Muscle of arm (tissue), 1 donor: ENCODE measurements at regions not wholly inside any gene's neighbourhood (a gene's known extent, or its start where the extent isn't known, plus 50 kb on each side); places are given as distances from the start of the nearest gene placed in this dataset.

Experiments used
- DNase-seq: peaks from one replicate; pipeline ENCODE4 v3.0.0-alpha.2; 2013

DNA sequence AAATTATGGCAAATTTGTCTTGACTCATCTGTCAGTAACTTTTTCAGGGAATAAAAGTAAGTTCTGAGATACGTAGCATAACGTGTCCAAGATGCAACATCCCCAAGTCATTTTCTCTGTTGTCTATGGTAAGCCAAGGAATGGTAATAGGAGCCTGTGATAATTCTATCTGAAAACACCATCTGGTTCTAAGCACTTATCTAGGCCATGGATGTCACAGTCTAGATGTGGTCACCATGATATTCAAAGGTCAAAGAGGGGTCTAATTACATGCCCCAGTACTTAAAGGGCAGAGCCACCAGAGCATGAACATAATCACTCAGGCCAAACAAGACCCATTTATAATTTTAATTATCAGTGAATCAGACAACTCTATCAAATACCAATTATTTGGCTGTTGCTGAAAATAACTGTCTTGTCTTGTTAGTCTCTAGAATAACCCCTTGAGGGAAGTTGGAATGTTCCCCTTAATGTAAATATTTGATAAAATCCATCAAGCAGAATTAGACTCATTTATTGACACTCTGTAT, 225.1 kb upstream of the MPPED2 start:
- DNase-seq: no peak

DNA sequence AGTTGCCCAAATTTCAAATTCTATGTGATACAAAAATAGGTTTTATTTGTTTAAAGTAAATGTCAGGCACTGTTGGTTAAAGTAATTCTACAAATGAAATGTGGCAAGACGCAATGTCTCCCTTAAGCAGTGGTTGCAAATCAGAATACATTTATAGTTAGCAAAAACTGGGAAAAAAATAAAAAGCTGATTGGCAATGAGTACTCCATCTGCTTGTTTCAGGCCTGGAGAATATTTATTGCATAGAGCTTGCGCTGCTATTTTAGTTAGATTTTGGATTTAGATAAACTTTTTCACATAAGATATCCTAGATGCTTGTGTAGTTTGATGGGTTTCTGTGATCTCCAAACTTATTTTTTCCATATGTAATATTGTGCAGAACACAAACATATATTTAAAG, 224.0 kb upstream of the MPPED2 start:
- no peak for DNase-seq

DNA sequence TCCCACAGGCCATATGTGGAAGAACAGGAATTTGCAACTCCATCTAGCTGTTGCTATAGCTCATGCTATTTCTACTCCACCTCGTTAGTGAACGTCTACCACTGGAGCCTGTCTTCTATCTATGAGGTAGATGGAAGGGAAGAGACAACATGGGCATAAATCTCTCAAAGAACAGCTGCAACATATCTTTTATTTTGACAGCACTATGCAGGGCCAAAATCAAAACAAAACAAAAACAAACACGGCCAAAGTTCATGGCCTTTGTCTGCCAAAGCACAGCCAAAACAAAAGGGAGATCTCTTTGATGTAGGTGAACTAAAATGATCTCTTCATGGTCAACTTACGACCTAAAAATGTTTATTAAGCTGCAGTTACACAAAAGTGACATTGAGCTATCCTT, 215.2 kb upstream of the MPPED2 start:
- no peak for DNase-seq

DNA sequence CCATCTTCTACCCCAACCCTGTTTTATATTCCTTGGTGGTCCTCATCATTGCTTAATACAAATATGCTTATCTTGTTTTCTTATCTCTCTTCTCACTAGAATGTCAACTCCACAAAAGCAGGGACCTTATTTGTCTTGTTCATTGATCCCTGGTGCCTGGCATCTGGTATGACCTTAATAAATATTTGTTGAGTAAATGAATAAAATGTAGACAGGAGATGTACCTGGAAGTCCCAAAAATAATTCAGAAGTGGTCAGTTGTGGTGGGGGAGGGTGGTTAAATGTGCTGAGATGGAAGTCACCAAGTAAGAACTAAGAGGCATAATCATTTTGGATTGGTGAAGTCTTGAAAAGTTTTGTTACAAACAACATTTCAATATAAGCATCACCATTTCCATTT, 214.8 kb upstream of the MPPED2 start:
- DNase-seq: no peak

DNA sequence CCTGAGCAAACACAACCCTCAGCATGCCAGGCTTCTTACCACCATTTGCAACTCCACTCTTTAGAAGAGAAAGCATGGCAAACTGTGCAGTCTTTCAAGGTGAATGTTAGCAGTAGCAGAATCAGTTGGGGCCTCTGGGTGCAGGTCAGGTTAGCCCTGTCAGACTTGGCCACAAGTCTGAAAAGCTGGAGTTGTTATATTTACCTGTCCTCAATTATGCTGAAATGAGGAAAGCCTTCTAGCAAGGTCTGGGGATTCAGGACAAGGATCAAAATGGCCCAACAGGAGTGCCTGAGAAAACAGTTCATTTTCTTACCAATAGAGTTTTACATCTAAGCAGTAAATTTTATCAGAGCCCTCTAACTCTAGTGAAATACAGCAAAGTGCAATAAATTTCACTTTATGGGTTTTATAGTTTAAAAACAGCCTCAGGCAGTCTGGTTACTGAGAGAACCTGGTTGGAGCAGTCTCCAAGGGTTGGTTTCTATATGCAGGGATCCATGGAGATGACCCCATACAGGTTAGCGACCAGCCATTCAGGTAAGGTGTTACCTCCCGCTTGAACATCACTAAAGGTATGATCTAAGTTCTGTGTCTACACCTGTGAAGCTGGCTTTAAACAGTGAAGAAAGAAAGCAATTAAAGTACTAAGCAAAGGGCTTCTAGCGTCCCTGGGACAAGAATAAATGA, 212.5 kb upstream of the MPPED2 start:
- no peak for DNase-seq

DNA sequence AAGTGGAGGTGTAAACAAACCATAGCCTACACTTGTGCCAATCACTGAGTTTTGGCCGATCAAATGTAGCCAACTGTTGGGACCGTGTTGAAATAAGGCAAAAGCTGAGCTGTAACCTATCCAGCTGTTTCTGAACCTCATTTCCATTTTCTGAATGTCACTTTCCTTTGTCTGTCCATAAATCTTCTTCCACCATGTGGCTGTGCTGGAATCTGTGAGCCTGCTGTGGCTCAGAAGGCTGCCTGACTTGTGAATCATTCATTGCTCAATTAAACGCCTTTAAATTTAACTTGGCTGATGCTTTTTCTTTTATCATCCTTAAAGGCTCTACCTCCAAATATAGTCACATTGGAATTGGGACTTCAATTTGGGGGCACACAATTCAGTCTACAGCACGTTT, 203.1 kb upstream of the MPPED2 start:
- no peak for DNase-seq

DNA sequence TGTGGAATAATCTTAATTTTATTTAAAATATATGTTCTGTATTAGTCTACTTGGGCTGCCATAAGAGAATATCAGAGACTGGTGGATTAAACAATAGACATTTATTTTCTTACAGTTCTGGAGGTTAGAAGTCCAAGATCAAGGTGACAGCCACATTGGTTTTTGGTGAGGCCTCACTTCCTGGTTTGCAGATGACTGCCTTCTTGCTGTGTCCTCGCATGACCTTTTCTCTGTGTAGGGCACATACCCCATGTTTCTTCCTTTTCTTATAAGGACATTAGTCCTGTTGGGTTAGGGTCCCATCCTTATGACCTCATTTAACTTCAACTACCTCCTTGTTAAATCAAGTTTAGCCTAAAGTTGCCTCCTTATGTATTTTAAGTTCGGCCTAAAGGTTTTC, 202.7 kb upstream of the MPPED2 start:
- DNase-seq: no peak

DNA sequence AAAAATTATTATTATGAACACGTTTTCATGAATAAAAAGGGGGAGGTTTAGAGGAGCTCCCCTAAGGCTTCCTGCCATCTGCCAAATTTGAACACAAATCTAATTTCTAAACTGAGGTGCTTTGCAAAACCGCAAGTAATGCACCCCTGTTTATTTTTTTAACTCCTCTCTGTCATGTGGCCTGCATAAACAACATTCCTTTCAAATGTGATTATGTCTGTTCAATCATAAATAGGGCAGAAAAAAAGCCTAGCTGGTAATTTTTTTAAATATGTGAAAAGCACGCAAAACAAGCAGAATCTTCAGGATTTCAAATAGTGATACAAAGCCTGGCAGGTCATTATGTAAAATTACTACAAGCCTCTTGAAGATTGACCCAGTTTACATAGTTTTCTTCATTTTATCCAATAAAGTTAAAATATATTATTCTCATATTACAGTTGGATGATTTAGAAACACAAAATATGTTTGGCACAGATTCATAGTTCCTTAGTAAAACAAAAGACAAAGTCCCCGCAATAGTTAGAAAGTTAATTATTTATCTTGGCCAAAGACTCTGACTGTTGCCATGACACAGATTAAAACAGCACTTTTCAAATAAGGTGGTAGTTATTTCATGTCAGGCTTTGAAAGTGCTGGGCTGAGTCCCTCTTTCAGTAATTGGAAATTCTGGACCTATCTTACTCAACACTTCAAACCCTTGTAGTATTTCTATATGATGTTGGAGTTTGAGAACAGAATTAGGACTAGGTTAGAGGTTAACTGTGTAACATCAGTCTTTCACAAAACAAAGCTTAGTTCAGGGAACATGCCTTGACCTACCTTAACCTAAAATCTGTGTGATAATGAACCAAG, 200.3 kb upstream of the MPPED2 start:
- DNase-seq: no peak

DNA sequence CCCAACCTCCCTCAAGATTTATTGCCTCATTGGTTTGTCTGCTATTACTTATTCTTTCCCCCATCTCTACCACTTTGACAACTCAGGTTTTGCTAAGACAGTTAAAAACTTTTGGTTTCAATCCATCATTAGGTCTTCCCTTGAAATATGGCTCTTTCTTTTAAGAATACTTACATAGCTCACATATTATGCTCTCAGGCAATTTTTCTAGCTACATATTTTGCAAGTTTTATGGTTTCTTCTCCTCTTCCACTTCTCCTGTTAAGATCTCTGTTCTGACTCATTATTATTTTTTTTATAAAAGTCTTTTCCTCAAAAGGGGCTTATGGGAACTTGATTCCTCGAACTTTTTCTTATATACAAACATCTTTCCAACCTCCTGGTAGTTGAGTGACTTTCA, 192.4 kb upstream of the MPPED2 start:
- DNase-seq: no peak

DNA sequence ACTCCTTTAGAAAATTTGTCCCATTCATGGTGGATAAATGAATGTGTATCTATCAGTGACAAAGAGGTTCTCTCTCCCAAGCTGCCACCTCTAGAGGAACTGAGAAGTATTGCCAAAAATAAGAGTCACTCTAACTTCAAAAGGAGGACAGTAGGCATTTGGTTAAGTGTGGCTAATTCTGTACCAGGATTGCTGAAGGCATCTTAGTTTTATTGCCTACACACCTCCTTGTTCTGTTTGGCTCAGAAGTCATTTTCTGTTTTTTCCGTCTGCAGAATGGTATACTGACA, 189.0 kb upstream of the MPPED2 start:
- DNase-seq: no peak

DNA sequence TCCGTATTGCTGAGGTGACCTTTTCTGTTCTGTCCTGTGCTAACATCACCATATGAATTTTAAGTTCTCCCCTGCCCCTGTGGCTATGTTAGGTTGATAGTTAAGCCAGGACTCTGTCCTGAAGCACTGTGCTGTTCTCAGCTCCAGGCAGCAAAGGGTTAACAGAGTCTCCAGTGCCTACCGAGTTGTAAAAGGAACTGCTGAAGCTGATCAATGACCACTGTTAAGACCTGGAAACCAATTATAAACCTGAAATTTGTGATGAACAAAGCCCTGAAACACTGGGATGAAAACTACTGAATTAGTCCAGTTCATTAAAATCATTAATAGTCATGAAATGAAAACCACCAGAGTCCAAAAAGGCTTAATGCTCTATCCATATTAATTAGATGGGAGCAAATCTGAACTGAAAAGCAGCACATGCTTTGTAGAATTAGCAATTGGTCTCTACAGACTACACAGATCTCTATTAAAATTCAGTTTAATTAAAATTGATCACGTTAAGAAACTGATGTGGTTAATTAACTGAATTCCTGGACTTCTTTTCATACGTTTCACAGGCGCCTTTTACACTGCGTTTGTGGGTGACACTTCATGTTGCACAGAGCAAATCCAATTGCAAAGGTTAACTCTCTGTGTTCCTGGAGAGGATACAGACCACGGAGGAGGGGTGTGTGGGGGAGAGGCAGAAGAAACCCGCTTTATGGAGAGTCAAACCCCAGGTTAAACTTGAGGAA, 188.5 kb upstream of the MPPED2 start:
- no peak for DNase-seq

DNA sequence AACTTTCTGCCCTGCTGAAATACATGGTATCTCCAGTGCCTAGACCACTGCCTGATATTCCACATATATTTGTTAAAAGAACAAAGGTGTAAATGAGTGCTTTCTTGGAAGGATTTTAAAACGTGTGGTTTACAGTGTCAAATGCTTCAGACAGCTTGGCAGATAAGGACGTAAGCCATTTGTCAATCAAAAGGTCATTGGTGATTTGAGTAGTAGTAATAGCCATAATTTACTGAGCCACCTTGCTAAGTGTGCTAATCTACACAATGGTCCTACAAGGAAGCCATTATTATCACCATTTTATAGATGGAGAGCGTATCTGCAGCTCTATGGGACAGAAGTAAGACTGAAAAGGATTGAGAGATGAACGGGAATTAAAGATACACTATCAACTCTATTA, 186.8 kb upstream of the MPPED2 start:
- no peak for DNase-seq

DNA sequence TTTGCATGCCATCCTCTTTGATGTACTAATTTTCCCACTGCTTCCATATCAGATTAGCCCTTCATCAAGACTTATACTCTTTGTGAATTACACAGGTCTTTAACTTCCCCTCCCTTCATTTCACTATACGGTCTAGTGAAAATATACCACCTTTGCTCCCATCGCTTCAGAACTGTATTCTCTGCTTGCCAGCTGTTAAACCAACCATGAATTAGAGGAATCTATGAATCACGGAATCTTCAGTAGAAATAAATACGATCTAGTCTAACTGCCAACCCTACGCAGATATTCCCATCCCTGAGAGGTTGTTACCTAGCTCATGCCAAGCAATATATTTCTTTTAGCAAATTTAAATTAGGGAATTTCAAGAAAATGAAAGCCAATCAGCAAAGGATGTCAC, 177.8 kb upstream of the MPPED2 start:
- no peak for DNase-seq

DNA sequence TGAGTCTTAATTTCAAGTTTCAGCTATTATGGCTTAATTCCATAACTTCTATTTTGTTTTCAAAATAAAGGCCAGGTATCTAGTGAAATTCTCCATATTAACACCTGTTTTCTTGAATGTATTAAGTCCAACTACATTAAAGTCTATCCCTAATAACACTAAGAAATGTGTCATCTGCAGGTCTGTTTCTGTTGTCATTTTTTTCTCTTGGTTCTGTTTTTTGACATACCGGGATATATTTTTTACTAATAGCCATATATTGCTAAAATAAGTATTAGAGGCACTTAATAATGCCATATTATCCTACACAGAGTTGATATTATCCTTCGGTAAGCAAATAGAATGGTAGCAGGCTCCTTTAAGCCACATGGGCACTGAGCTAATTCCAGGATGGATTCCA, 176.0 kb upstream of the MPPED2 start:
- DNase-seq: no peak

DNA sequence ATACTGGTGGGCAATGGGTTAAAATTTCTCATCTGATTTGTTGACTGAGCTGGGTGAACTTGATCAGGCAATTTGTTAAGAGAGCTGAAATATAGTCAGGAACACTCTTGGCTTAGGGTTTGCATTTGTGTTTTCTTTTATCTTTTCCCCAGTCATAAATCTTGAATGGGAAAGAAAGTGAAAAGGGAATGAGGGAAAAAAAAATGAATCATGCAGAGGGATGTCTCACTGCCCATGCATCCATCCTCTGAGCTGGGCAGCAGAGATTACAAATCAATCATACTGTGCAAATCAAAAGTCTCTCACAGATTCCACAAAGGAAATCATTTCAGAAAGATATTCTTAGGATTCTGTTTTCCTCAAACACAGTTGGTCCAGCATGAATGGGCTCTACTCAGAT, 174.2 kb upstream of the MPPED2 start:
- DNase-seq: no peak

DNA sequence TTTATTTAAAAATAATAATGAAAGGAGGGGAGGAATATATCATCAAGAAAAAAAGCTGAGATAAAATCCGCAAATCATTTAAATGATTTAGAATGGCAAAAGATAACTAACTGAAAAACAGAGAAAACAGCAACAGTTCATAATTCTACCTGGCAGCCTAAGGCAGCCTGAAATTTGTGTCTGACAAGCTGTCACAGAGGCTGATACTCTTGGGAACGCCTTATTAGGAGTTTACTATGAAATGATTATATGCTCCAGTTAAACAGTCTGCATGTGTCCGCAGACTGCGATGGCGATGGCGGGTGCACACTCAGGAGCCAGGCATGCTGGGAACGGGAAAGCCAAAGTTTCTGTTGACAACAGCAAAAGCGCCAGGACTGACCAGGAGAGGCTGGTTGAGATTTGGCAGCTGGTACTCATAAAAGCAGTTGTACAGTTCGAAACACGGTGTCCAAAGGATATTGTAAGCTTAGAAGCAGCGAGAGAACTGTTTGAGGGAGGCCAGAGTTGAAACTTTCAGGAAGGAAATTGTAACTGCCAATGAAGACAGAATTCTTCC, 172.9 kb upstream of the MPPED2 start:
- no peak for DNase-seq

DNA sequence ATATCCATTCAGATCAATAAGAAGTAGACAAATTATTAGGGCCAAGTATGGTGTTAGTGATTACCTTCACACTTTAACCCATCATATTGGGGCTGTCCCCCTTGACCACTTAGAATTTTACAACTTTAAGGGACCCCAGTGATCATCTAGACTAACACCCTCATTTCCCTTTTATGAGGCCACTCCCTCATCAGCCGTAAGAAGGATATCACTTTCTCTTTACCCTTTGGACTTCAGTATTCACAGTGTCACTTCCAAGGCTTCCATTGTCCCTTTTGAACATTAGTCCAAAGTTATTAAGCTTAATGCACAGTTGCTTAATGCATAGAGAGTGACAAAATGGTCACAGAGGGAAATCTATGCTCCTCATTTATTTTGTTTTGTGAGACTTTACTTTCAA, 172.4 kb upstream of the MPPED2 start:
- DNase-seq: no peak

DNA sequence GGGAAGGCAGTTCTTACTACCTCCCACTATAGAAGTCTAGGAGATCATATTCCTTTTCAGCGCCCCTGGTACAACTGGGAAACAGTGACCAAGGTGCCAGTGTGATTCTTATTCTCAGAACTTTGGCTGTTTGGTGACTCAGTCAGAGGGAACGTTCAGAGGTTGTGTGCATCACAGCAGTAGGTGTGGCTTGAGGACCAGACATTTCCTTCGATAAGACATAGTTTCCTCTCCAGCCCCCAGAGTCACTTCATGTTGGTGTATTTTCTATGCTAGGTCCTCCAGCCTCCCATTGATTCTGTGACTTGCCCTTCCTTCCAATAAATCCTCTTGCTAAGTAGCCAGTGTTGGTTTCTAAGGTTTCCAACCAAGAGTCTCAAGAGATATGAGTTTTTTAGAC, 171.9 kb upstream of the MPPED2 start:
- no peak for DNase-seq

DNA sequence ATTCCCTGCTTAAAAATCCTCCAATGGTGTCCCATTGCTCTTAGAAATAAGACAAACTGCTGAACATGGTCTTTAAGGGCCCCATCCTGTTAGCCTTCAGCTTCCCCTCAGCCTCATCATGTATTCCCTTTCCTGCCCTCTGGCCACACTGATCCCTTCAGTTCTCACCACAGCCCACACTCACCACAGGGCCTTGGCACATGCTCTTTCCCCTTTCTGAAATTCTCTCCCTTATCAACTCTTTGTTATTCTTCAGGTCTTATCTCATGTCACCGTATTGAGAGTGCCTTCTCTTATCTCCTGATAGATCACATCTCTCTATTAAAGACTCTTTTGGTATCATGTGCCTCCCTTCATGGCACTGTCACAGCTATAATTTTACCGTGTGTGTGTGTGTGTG, 167.8 kb upstream of the MPPED2 start:
- DNase-seq: no peak

DNA sequence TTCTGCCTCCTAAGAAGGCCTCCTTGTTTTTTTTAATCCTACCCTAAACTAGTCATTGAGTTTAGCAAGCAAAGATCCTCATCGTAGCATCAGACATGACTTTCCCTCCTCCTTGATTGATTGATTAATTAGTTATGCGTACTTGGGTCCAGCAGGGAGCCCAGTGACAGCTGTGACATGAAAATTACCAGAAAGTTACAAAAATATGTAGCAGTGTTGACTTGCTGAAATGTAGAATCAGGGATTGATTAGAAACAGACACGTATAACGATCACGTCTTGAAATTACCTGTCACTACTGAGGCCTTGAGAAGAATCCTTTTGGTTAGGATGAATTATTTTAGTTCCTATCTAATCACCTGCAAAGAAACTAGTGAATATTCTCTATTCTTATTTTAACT, 167.4 kb upstream of the MPPED2 start:
- DNase-seq: no peak

DNA sequence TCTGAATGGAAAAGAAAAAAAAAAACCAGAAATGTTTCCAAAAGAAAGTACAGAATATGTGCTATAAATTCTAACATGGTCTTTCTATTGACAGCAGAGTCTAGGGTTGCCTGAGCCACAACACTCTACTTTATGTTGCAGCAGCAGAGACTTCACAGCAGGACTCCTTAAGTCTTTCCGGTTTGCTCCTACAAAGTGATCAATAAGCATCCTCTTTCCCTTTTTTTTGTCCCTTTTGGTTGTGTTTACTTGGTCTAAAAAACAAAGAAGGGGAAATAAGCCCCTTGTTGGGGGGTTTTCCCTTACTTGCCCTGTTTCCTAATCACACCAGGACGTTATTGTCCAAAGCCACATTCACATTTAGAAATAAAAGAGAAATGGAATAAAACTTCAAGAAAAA, 163.1 kb upstream of the MPPED2 start:
- DNase-seq: no peak

DNA sequence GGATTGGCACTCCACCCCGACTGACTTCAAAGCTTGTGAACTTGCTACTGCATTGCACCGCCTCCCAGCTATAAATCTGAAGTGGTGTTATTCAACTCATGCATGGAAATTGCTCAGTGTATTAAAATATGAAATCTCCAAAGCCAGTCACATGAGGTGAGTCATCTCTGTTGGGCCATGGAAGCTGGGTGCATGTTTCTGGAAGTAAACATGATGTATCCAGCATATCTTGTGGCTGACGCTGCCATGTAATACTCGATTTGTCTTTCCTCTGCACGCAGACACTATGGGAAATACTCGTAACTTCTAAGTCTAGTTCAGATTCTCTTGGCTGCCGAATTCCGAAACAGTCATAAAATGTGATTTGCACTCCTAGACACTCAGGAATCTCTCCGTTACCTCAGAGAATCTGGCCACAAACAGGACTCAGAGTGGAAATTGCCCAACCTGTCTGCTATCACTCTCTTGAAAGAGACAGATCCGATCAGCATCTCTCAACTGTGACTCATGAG, 154.9 kb upstream of the MPPED2 start:
- DNase-seq: no peak
